Skeletal muscle cell (primary cell): ENCODE measurements at regions not wholly inside any gene's neighbourhood (a gene's known extent, or its start where the extent isn't known, plus 50 kb on each side); places are given as distances from the start of the nearest gene placed in this dataset.
"Not testable (repeated sequence)": the region's sequence is repeated elsewhere in the genome, so short reads cannot be mapped to it uniquely, and the experiment has no call there.

Experiments
- DNase-seq: peaks from one replicate; pipeline ENCODE4 v3.0.0-alpha.2; 2010; ENCODE audit warnings: low read depth
- H3K4me3 ChIP-seq: 2 replicates; pipeline ENCODE4 v1.5.1; 2011; ENCODE audit warnings: low read depth, mild to moderate bottlenecking, control low read depth, low read length, moderate library complexity

DNA sequence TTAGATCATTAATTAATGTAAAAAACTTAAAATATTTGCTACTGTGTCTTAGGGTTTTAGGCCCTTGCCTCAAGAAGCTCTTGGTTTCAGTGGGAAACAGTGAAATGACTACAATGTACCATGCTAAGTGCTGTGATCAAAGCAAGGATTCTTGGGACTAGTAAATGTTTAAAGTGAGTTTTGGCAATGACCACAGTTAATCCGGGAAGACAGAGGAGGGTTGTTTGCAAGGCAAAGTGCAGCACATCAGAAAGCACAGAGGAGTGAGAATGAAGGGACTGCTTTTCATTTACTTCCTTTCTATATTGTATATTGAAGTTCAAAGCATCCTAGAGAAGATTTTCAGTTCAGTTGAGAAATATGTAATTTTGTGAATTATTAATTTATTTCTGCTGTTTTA, 676.7 kb downstream of the SPATA31A6 start:
- H3K4me3 ChIP-seq, DNase-seq: not testable (repeated sequence)

DNA sequence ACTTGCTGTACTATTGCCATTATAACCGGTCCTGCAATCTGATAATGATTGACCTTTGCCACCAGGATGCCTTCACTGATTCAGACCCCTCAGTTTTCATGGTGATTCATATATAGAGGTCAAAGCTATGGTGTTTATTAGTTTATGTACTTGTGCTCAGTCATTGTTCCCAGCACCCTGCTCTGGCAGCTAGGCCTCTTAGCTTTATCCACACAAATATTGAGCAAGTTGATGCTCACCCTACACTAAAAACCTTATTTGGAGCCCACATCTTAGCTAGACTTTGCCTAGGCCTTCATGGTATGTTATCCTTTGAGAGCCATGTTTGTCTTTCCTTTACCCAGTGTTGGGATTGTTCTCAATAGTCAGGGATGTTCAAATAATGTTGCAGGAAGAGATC, 679.0 kb downstream of the SPATA31A6 start:
- DNase-seq, H3K4me3 ChIP-seq: not testable (repeated sequence)
